Neural crest cell (in vitro differentiated cells): ENCODE measurements at regions not wholly inside any gene's neighbourhood (a gene's known extent, or its start where the extent isn't known, plus 50 kb on each side); places are given as distances from the start of the nearest gene placed in this dataset.
A peak's percentile ranks its signal among the peaks of the same experiment; 100 is the strongest.

Source experiments
- DNase-seq: peaks from one replicate; pipeline ENCODE4 v3.0.0; 2021; ENCODE audit warnings: low read depth, mixed read lengths, low spot score
- H3K27ac Mint-ChIP-seq: one replicate; pipeline ENCODE4 v1.8.0; 2021; ENCODE audit warnings: mild to moderate bottlenecking, mixed read lengths; ENCODE audit not compliant: unreplicated experiment
- H3K27me3 Mint-ChIP-seq: 2 replicates; pipeline ENCODE4 v1.8.0; 2021; ENCODE audit warnings: low read depth, mild to moderate bottlenecking, mixed read lengths
- H3K36me3 Mint-ChIP-seq: 2 replicates; pipeline ENCODE4 v1.8.0; 2021; ENCODE audit warnings: low read depth, mild to moderate bottlenecking, mixed read lengths
- H3K4me1 Mint-ChIP-seq: 2 replicates; pipeline ENCODE4 v1.8.0; 2021; ENCODE audit warnings: mixed read lengths
- H3K4me3 Mint-ChIP-seq: one replicate; pipeline ENCODE4 v1.8.0; 2021; ENCODE audit warnings: mild to moderate bottlenecking, mixed read lengths
- H3K9me3 Mint-ChIP-seq: 2 replicates; pipeline ENCODE4 v1.8.0; 2021; ENCODE audit warnings: mixed read lengths
- CTCF ChIP-seq: fragments of 200-600 bp; sonication (generic); conservative IDR thresholded peaks from 2 replicates; pipeline ENCODE4 v1.5.0; 2021; ENCODE audit warnings: antibody characterized with exemption, mild to moderate bottlenecking

- DNase-seq, result no peak
- H3K27me3 Mint-ChIP-seq, result no peaks in the 10 kb centered on the region
- no peak for TF ChIP-seq CTCF
- no peak overlapping the region for H3K27ac Mint-ChIP-seq
- peaks cover 3% of the 10 kb centered on the region for H3K36me3 Mint-ChIP-seq
- H3K4me1 Mint-ChIP-seq, result peaks cover 25% of the 10 kb centered on the region
- peaks cover 6% of the 10 kb centered on the region for H3K9me3 Mint-ChIP-seq
- no peak overlapping the region for H3K4me3 Mint-ChIP-seq
Measured at GRCh38 chr5:89044674-89045200, 161.8 kb upstream of the MEF2C start.

- Mint-ChIP-seq H3K27me3 (no peaks in the 10 kb centered on the region), H3K9me3 (peaks cover 3% of the 10 kb centered on the region), H3K4me3 (no peak overlapping the region), H3K36me3 (no peaks in the 10 kb centered on the region), H3K27ac (no peak overlapping the region), H3K4me1 (peaks cover 30% of the 10 kb centered on the region)
- no peak for TF ChIP-seq CTCF
- DNase-seq, result no peak
Measured at GRCh38 chr5:89043676-89044075, 160.7 kb upstream of the MEF2C start.

GRCh38 chr5:89042746-89043145, 159.8 kb upstream of the MEF2C start:
- Mint-ChIP-seq H3K4me3 (no peak overlapping the region), H3K9me3 (no peaks in the 10 kb centered on the region), H3K36me3 (no peaks in the 10 kb centered on the region), H3K27me3 (no peaks in the 10 kb centered on the region), H3K4me1 (peaks cover 37% of the 10 kb centered on the region), H3K27ac (no peak overlapping the region)
- TF ChIP-seq CTCF, result no peak
- DNase-seq, result no peak

- TF ChIP-seq CTCF, result no peak
- no peaks in the 10 kb centered on the region for H3K36me3 Mint-ChIP-seq
- peaks cover 45% of the 10 kb centered on the region for H3K4me1 Mint-ChIP-seq
- DNase-seq, result no peak
- H3K9me3 Mint-ChIP-seq, result peaks cover 2% of the 10 kb centered on the region
- H3K27ac Mint-ChIP-seq, result peak overlapping the region; percentile 1
- no peak overlapping the region for H3K4me3 Mint-ChIP-seq
- H3K27me3 Mint-ChIP-seq, result no peaks in the 10 kb centered on the region
Measured at GRCh38 chr5:89041976-89042375, 159.0 kb upstream of the MEF2C start.

GRCh38 chr5:89041249-89041779, 158.3 kb upstream of the MEF2C start:
- H3K27me3 Mint-ChIP-seq, result no peaks in the 10 kb centered on the region
- peaks cover 2% of the 10 kb centered on the region for H3K9me3 Mint-ChIP-seq
- H3K36me3 Mint-ChIP-seq, result no peaks in the 10 kb centered on the region
- H3K4me3 Mint-ChIP-seq, result no peak overlapping the region
- no peak for DNase-seq
- H3K27ac Mint-ChIP-seq, result no peak overlapping the region
- H3K4me1 Mint-ChIP-seq, result peaks cover 52% of the 10 kb centered on the region
- TF ChIP-seq CTCF, result no peak
